ENCODE measurements at regions not wholly inside any gene's neighbourhood (a gene's known extent, or its start where the extent isn't known, plus 50 kb on each side); places are given as distances from the start of the nearest gene placed in this dataset.
"Not testable (repeated sequence)": the region's sequence is repeated elsewhere in the genome, so short reads cannot be mapped to it uniquely, and the experiment has no call there.

DNA sequence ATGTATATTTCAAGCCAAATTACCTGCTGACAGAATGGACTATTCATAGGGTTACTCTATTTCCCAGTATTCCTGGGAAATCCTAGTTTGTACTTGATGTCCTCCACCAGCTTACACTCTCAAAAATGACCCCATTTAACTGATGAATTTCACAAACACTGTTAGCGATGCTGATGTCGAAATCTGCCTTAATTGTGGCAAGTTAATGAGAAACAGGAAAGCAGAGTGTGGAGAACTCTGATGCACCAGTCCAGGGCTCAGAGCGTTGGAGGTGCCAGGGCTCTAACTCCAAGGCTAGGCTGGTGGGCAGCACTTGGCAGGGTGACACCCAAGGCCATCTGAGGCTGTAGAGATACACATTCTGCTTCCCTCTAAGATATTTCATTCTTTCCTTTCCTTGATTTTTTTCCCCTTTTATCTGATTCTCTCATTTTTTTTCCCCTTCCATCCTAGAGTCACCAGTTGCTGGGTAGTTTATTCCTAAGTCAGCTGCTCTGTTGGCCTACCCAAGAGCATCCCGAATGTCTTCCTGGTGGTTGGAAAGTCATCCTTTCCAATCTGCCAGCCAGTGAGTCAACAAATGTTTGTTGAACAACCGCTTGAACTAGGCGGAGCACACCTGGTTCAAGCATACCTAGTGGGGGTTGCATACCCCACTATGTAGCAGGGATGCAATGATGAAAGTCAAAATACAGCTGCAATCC is 525.0 kb upstream of the NRP1 start:
- intact Hi-C loops (cut with DNase I; ENCODE audit: low total_unique reads) = no loop called here
- H3K9me3 ChIP-seq = no peaks in the 10 kb centered on the region
- TF ChIP-seq, protein P1, sequence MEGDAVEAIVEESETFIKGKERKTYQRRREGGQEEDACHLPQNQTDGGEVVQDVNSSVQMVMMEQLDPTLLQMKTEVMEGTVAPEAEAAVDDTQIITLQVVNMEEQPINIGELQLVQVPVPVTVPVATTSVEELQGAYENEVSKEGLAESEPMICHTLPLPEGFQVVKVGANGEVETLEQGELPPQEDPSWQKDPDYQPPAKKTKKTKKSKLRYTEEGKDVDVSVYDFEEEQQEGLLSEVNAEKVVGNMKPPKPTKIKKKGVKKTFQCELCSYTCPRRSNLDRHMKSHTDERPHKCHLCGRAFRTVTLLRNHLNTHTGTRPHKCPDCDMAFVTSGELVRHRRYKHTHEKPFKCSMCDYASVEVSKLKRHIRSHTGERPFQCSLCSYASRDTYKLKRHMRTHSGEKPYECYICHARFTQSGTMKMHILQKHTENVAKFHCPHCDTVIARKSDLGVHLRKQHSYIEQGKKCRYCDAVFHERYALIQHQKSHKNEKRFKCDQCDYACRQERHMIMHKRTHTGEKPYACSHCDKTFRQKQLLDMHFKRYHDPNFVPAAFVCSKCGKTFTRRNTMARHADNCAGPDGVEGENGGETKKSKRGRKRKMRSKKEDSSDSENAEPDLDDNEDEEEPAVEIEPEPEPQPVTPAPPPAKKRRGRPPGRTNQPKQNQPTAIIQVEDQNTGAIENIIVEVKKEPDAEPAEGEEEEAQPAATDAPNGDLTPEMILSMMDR (IDR thresholded peaks at IDR 0.05) = no peak
- no peak for TF ChIP-seq POLR2A (IDR thresholded peaks at IDR 0.05)
- no peaks in the 10 kb centered on the region for H3K36me3 ChIP-seq (ENCODE audit: low read depth, missing control alignments)
- DNase-seq = no peak
- H3K27me3 ChIP-seq = no peaks in the 10 kb centered on the region
- H3K4me3 ChIP-seq = no peak overlapping the region
- H3K4me1 ChIP-seq = no peaks in the 10 kb centered on the region
- WGBS, 2 donors = 88 to 92% methylated on average over 6 of the region's 6 CpGs
- no peak overlapping the region for H3K27ac ChIP-seq

DNA sequence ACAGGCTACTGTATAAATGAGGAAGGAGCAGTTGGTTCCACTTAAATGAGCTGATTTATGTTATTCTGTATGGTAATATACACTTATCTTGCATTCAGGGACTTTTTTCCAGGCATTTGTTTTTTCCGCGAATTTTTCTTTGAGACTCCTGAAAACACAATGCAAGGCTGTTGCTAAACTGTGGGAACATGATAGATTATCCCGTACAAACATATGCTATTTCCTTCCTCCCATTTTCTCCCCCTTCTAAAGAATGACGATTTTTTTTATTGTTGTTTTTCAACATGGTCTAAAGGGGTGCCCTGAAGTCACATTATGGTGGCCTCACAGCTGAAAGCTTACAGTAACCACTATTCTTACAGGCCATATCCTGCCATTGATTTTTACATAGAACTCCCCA is 523.9 kb upstream of the NRP1 start:
- no peaks in the 10 kb centered on the region for H3K9me3 ChIP-seq
- 64 to 67% methylated on average over 4 of the region's 4 CpGs for WGBS, 2 donors
- DNase-seq = no peak
- H3K27ac ChIP-seq = no peak overlapping the region
- intact Hi-C loops (cut with DNase I; ENCODE audit: low total_unique reads) = no loop called here
- no peaks in the 10 kb centered on the region for H3K27me3 ChIP-seq
- no peak for TF ChIP-seq POLR2A (IDR thresholded peaks at IDR 0.05)
- TF ChIP-seq, protein P1 (IDR thresholded peaks at IDR 0.05) = no peak
- no peaks in the 10 kb centered on the region for H3K4me1 ChIP-seq
- no peaks in the 10 kb centered on the region for H3K36me3 ChIP-seq (ENCODE audit: low read depth, missing control alignments)
- no peak overlapping the region for H3K4me3 ChIP-seq

DNA sequence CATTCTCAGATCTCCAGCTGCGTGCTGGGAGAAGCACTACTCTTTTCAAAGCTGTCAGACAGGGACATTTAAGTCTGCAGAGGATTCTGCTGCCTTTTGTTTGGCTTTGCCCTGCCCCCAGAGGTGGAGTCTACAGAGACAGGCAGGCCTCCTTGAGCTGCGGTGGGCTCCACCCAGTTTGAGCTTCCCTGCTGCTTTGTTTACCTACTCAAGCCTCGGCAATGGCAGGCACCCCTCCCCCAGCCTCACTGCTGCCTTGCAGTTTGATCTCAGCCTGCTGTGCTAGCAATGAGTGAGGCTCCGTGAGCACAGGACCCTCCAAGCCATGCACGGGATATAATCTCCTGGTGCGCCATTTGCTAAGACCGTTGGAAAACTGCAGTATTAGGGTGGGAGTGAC is 518.8 kb upstream of the NRP1 start:
- DNase-seq; H3K4me3 ChIP-seq; H3K36me3 ChIP-seq (ENCODE audit: low read depth, missing control alignments); H3K9me3 ChIP-seq; H3K4me1 ChIP-seq; H3K27me3 ChIP-seq; intact Hi-C loops (cut with DNase I; ENCODE audit: low total_unique reads); H3K27ac ChIP-seq: not testable (repeated sequence)
- WGBS, 2 donors = 93 to 96% methylated on average over 6 to 7 of the region's 7 CpGs

DNA sequence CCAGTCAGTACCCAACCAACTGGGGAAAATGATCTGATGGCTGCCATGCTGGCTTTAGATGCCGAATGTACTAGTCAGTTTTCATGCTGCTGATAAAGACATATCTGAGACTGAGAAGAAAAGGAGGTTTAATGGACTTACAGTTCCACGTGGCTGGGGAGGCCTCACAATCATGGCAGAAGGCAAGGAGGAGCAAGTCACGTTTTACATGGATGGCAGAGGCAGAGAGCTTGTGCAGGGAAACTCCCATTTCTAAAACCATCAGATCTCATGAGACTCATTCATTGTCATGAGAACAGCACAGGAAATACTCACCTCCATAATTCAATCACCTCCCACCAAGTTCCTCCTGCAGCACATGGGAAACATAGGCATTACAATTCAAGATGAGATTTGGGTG is 508.9 kb upstream of the NRP1 start:
- Histone ChIP-seq H3K4me3 (no peak overlapping the region), H3K27me3 (no peaks in the 10 kb centered on the region), H3K4me1 (no peaks in the 10 kb centered on the region), H3K27ac (no peak overlapping the region), H3K9me3 (no peaks in the 10 kb centered on the region), H3K36me3 (ENCODE audit: low read depth, missing control alignments) (no peaks in the 10 kb centered on the region)
- DNase-seq = no peak
- intact Hi-C loops (cut with DNase I; ENCODE audit: low total_unique reads) = no loop called here
- 79 to 86% methylated on average over 3 of the region's 3 CpGs for WGBS, 2 donors
- TF ChIP-seq, protein P1 (IDR thresholded peaks at IDR 0.05) = no peak
- TF ChIP-seq POLR2A (IDR thresholded peaks at IDR 0.05) = no peak

DNA sequence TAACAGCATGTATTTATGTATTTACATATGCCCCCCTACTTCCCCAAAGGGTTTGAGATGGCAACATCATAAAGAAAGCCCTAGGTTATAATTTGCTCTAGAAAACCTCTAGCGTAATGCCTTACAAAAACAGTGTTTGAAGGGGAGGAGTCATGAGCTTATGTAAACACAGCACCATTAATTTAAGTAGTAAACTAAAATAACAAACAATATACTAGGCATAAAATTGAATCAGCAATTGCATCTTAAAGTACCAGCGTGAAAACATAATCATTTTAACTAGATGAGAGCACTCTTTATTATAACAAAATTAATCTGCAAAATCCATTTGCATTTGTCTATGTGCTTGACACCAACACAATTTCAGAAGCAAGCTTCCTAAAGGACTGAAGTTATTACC is 507.2 kb upstream of the NRP1 start:
- H3K4me1 ChIP-seq = no peaks in the 10 kb centered on the region
- H3K4me3 ChIP-seq = no peak overlapping the region
- H3K27me3 ChIP-seq = no peaks in the 10 kb centered on the region
- WGBS, 2 donors = 85 to 90% methylated on average over 2 of the region's 2 CpGs
- no peak for DNase-seq
- TF ChIP-seq POLR2A (IDR thresholded peaks at IDR 0.05) = no peak
- TF ChIP-seq, protein P1 (IDR thresholded peaks at IDR 0.05) = no peak
- intact Hi-C loops (cut with DNase I; ENCODE audit: low total_unique reads) = no loop called here
- H3K9me3 ChIP-seq = no peaks in the 10 kb centered on the region
- H3K27ac ChIP-seq = no peak overlapping the region
- no peaks in the 10 kb centered on the region for H3K36me3 ChIP-seq (ENCODE audit: low read depth, missing control alignments)
